Sigmoid colon (tissue), 3 donors: ENCODE measurements at regions not wholly inside any gene's neighbourhood (a gene's known extent, or its start where the extent isn't known, plus 50 kb on each side); places are given as distances from the start of the nearest gene placed in this dataset.

ENCODE experiments used
- CTCF ChIP-seq, 4 experiments: fragments of 450-650 bp in 3 of 4; fragments of 200-600 bp in 1 of 4; IDR thresholded peaks; one replicate each; pipeline ENCODE4 v1.5.1; 2016 to 2019; ENCODE audit warnings: antibody characterized with exemption in 4 of 4, mild to moderate bottlenecking in 3 of 4, moderate library complexity in 2 of 4
- POLR2A ChIP-seq, 2 donors: fragments of 450-650 bp; IDR thresholded peaks; one replicate each; pipeline ENCODE4 v1.6.1; 2016; ENCODE audit warnings: antibody characterized with exemption in 2 of 2, mild to moderate bottlenecking in 2 of 2, moderate library complexity in 2 of 2

GRCh38 chr5:118653183-118653582, 335.2 kb downstream of the DTWD2 start:
- TF ChIP-seq CTCF (IDR thresholded peaks at IDR 0.05), result no peak
- no peak for TF ChIP-seq POLR2A (IDR thresholded peaks at IDR 0.05)
